Lower lobe of right lung (tissue), 2 donors: ENCODE measurements at regions not wholly inside any gene's neighbourhood (a gene's known extent, or its start where the extent isn't known, plus 50 kb on each side); places are given as distances from the start of the nearest gene placed in this dataset.
"Not testable (repeated sequence)": the region's sequence is repeated elsewhere in the genome, so short reads cannot be mapped to it uniquely, and the experiment has no call there.

ENCODE experiments used
- ATAC-seq, 2 donors: fragments of 200-7000 bp; cut with Tn5 transposase; one replicate each; pipeline ENCODE4 v1.9.1; 2020 to 2022; ENCODE audit warnings: mild to moderate bottlenecking in 2 of 2, moderate library complexity in 2 of 2
- DNase-seq: peaks from one replicate; pipeline ENCODE4 v3.0.0-alpha.2; 2020
- H3K27ac ChIP-seq: fragments of 200-600 bp; one replicate; pipeline ENCODE4 v1.8.0; 2022
- H3K27me3 ChIP-seq: fragments of 200-600 bp; one replicate; pipeline ENCODE4 v1.8.0; 2022; ENCODE audit warnings: low read depth
- H3K36me3 ChIP-seq: fragments of 200-600 bp; one replicate; pipeline ENCODE4 v1.8.0; 2022; ENCODE audit warnings: mild to moderate bottlenecking
- H3K4me1 ChIP-seq: fragments of 200-600 bp; one replicate; pipeline ENCODE4 v1.8.0; 2022
- H3K4me3 ChIP-seq: fragments of 200-600 bp; one replicate; pipeline ENCODE4 v1.8.0; 2022; ENCODE audit warnings: mild to moderate bottlenecking
- H3K9me3 ChIP-seq: fragments of 200-600 bp; one replicate; pipeline ENCODE4 v1.8.0; 2022
- intact Hi-C: fragments of 100-400 bp; cut with DNase I; formaldehyde crosslinking; loops from one replicate; pipeline ENCODE4 v1.11.0; 2022
- TF ChIP-seq, protein P1 (sequence below): fragments of 200-600 bp; IDR thresholded peaks from one replicate; pipeline ENCODE4 v1.8.0; 2022; ENCODE audit warnings: antibody characterized with exemption, mild to moderate bottlenecking
- donor health status: DM: no; HTN: yes; CAD: no; lungs with severe emphysema.

- no peak overlapping the region for H3K27ac ChIP-seq
- H3K9me3 ChIP-seq: no peaks in the 10 kb centered on the region
- H3K4me1 ChIP-seq: no peaks in the 10 kb centered on the region
- H3K36me3 ChIP-seq: no peaks in the 10 kb centered on the region
- DNase-seq (no peak), ATAC-seq (no peak)
- TF ChIP-seq, protein P1, sequence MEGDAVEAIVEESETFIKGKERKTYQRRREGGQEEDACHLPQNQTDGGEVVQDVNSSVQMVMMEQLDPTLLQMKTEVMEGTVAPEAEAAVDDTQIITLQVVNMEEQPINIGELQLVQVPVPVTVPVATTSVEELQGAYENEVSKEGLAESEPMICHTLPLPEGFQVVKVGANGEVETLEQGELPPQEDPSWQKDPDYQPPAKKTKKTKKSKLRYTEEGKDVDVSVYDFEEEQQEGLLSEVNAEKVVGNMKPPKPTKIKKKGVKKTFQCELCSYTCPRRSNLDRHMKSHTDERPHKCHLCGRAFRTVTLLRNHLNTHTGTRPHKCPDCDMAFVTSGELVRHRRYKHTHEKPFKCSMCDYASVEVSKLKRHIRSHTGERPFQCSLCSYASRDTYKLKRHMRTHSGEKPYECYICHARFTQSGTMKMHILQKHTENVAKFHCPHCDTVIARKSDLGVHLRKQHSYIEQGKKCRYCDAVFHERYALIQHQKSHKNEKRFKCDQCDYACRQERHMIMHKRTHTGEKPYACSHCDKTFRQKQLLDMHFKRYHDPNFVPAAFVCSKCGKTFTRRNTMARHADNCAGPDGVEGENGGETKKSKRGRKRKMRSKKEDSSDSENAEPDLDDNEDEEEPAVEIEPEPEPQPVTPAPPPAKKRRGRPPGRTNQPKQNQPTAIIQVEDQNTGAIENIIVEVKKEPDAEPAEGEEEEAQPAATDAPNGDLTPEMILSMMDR: peak; percentile 31
- intact Hi-C loops: no loop called here
- no peaks in the 10 kb centered on the region for H3K27me3 ChIP-seq
- no peak overlapping the region for H3K4me3 ChIP-seq
These were observed 82.9 kb downstream of the LAS1L start for GRCh38 chrX:65451663-65452062.

- Histone ChIP-seq H3K27ac (no peak overlapping the region), H3K9me3 (no peaks in the 10 kb centered on the region), H3K4me1 (no peaks in the 10 kb centered on the region), H3K4me3 (no peak overlapping the region), H3K36me3 (no peaks in the 10 kb centered on the region), H3K27me3 (no peaks in the 10 kb centered on the region)
- no peak for ATAC-seq
- intact Hi-C loops: no loop called here
- DNase-seq: no peak
- TF ChIP-seq, protein P1: no peak
These were observed 114.4 kb downstream of the LAS1L start for GRCh38 chrX:65420154-65420553.

GRCh38 chrX:65407662-65408061, 126.9 kb downstream of the LAS1L start:
- H3K9me3 ChIP-seq, H3K27ac ChIP-seq, DNase-seq, H3K27me3 ChIP-seq, H3K4me1 ChIP-seq, intact Hi-C loops, H3K36me3 ChIP-seq, H3K4me3 ChIP-seq: not testable (repeated sequence)
- peak in 1 of 2 donors; percentile 21 for ATAC-seq

- Histone ChIP-seq H3K27ac (no peak overlapping the region), H3K27me3 (no peaks in the 10 kb centered on the region), H3K9me3 (no peaks in the 10 kb centered on the region), H3K4me3 (no peak overlapping the region), H3K36me3 (no peaks in the 10 kb centered on the region), H3K4me1 (no peaks in the 10 kb centered on the region)
- TF ChIP-seq, protein P1: no peak
- intact Hi-C loops: no loop called here
- DNase-seq: no peak
- peak in 1 of 2 donors; percentile 47 for ATAC-seq
These were observed 127.4 kb downstream of the LAS1L start for GRCh38 chrX:65407157-65407626.

GRCh38 chrX:65406532-65406931, 128.1 kb downstream of the LAS1L start:
- Histone ChIP-seq H3K9me3 (no peaks in the 10 kb centered on the region), H3K27me3 (no peaks in the 10 kb centered on the region), H3K27ac (no peak overlapping the region), H3K36me3 (no peaks in the 10 kb centered on the region), H3K4me3 (no peak overlapping the region), H3K4me1 (no peaks in the 10 kb centered on the region)
- intact Hi-C loops: no loop called here
- TF ChIP-seq, protein P1: no peak
- ATAC-seq (no peak), DNase-seq (no peak)

DNA sequence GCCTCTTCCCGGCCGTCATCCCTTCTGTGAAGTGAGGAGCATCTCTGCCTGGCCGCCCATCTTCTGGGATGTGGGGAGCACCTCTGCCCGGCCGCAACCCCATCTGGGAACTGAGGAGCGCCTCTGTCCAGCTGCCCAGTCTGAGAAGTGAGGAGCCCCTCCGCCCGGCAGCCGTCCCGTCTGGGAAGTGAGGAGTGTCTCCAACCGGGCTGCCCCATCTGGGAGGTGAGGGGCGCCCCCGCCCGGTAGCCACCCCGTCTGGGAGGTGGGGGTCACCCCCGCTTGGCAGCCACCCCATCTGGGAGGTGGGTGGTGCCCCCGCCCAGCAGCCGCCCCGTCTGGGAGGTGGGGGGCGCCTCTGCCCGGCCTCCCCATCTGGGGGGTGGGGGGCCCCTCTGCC, 142.3 kb downstream of the LAS1L start:
- ATAC-seq: no peak
- no peaks in the 10 kb centered on the region for H3K27me3 ChIP-seq
- no peaks in the 10 kb centered on the region for H3K36me3 ChIP-seq
- TF ChIP-seq, protein P1: no peak
- DNase-seq: no peak
- no peak overlapping the region for H3K4me3 ChIP-seq
- H3K9me3 ChIP-seq: no peaks in the 10 kb centered on the region
- H3K4me1 ChIP-seq: no peaks in the 10 kb centered on the region
- intact Hi-C loops: no loop called here
- H3K27ac ChIP-seq: no peak overlapping the region

DNA sequence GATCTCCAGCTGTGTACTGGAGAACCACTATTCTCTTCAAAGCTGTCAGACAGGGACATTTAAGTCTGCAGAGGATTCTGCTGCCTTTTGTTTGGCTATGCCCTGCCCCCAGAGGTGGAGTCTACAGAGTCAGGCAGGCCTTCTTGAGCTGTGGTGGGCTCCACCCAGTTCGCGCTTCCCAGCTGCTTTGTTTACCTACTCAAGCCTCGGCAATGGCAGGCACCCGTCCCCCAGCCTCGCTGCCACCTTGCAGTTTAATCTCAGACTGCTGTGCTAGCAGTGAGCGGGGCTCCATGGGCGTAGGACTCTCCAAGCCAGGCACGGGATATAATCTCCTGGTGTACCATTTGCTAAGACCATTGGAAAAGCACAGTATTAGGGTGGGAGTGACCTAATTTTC, 145.5 kb downstream of the LAS1L start:
- H3K27me3 ChIP-seq, H3K4me3 ChIP-seq, H3K9me3 ChIP-seq: not testable (repeated sequence)

More for the DNA sequence above, 145.5 kb downstream of the LAS1L start:
- H3K27ac ChIP-seq, DNase-seq, ATAC-seq, H3K36me3 ChIP-seq, H3K4me1 ChIP-seq, intact Hi-C loops: not testable (repeated sequence)
